ENCODE measurements at regions not wholly inside any gene's neighbourhood (a gene's known extent, or its start where the extent isn't known, plus 50 kb on each side); places are given as distances from the start of the nearest gene placed in this dataset.

- Mint-ChIP-seq H3K27ac (no peak overlapping the region), H3K4me3 (no peak overlapping the region), H3K36me3 (no peaks in the 10 kb centered on the region), H3K27me3 (ENCODE audit: low read depth in 2 of 2) (no peaks in the 10 kb centered on the region), H3K9me3 (no peaks in the 10 kb centered on the region), H3K4me1 (no peaks in the 10 kb centered on the region)
- H3K36me3 ChIP-seq (ENCODE audit: control insufficient read depth, insufficient read depth, low read length): no peaks in the 10 kb centered on the region
- H3K9me3 ChIP-seq (ENCODE audit: control insufficient read depth, insufficient read depth, low read length): no peaks in the 10 kb centered on the region
- no peak overlapping the region for H3K27ac ChIP-seq (ENCODE audit: low read length)
- 96% methylated on average over 7 of the region's 7 CpGs for WGBS (ENCODE audit: insufficient coverage)
- intact Hi-C loops (cut with micrococcal nuclease): no loop called here
- DNase-seq (no peak), ATAC-seq (no peak)
- H3K27me3 ChIP-seq (ENCODE audit: control insufficient read depth, insufficient read depth, low read length): no peaks in the 10 kb centered on the region
- TF ChIP-seq CTCF (IDR thresholded peaks at IDR 0.05): no peak
- H3K4me1 ChIP-seq (ENCODE audit: control insufficient read depth, insufficient read depth, low read length): no peaks in the 10 kb centered on the region
- H3K4me3 ChIP-seq (ENCODE audit: low read length): no peak overlapping the region
Measured at GRCh38 chr18:7480879-7481278, 86.2 kb upstream of the PTPRM start.

- Histone ChIP-seq H3K27ac (ENCODE audit: low read length) (no peak overlapping the region), H3K4me3 (ENCODE audit: low read length) (no peak overlapping the region), H3K4me1 (ENCODE audit: control insufficient read depth, insufficient read depth, low read length) (no peaks in the 10 kb centered on the region), H3K9me3 (ENCODE audit: control insufficient read depth, insufficient read depth, low read length) (no peaks in the 10 kb centered on the region), H3K36me3 (ENCODE audit: control insufficient read depth, insufficient read depth, low read length) (no peaks in the 10 kb centered on the region), H3K27me3 (ENCODE audit: control insufficient read depth, insufficient read depth, low read length) (no peaks in the 10 kb centered on the region)
- TF ChIP-seq CTCF (IDR thresholded peaks at IDR 0.05): no peak
- H3K27me3 Mint-ChIP-seq (ENCODE audit: low read depth in 2 of 2): no peaks in the 10 kb centered on the region
- intact Hi-C loops (cut with micrococcal nuclease): no loop called here
- DNase-seq (no peak), ATAC-seq (no peak)
- no peaks in the 10 kb centered on the region for H3K36me3 Mint-ChIP-seq
- H3K4me1 Mint-ChIP-seq: no peaks in the 10 kb centered on the region
- H3K4me3 Mint-ChIP-seq: no peak overlapping the region
- no peak overlapping the region for H3K27ac Mint-ChIP-seq
- no peaks in the 10 kb centered on the region for H3K9me3 Mint-ChIP-seq
Measured at GRCh38 chr18:7482342-7482741, 84.8 kb upstream of the PTPRM start.

GRCh38 chr18:7485616-7486015, 81.5 kb upstream of the PTPRM start:
- intact Hi-C loops (cut with micrococcal nuclease): no loop called here
- no peaks in the 10 kb centered on the region for H3K36me3 ChIP-seq (ENCODE audit: control insufficient read depth, insufficient read depth, low read length)
- no peak overlapping the region for H3K4me3 Mint-ChIP-seq
- WGBS (ENCODE audit: insufficient coverage): 83% methylated on average over 4 of the region's 4 CpGs
- peaks cover 3 to 9% of the 10 kb centered on the region in 2 donors for H3K9me3 Mint-ChIP-seq
- H3K27me3 Mint-ChIP-seq (ENCODE audit: low read depth in 2 of 2): no peaks in the 10 kb centered on the region
- no peaks in the 10 kb centered on the region for H3K27me3 ChIP-seq (ENCODE audit: control insufficient read depth, insufficient read depth, low read length)
- no peaks in the 10 kb centered on the region for H3K9me3 ChIP-seq (ENCODE audit: control insufficient read depth, insufficient read depth, low read length)
- no peak for TF ChIP-seq CTCF (IDR thresholded peaks at IDR 0.05)
- H3K27ac Mint-ChIP-seq: no peak overlapping the region
- DNase-seq (no peak), ATAC-seq (no peak)
- no peaks in the 10 kb centered on the region for H3K36me3 Mint-ChIP-seq
- H3K4me3 ChIP-seq (ENCODE audit: low read length): no peak overlapping the region
- H3K27ac ChIP-seq (ENCODE audit: low read length): no peak overlapping the region
- H3K4me1 Mint-ChIP-seq: no peaks in the 10 kb centered on the region
- H3K4me1 ChIP-seq (ENCODE audit: control insufficient read depth, insufficient read depth, low read length): no peaks in the 10 kb centered on the region

- H3K9me3 ChIP-seq (ENCODE audit: control insufficient read depth, insufficient read depth, low read length): no peaks in the 10 kb centered on the region
- Mint-ChIP-seq H3K4me3 (no peak overlapping the region), H3K4me1 (no peaks in the 10 kb centered on the region), H3K27ac (no peak overlapping the region), H3K27me3 (ENCODE audit: low read depth in 2 of 2) (no peaks in the 10 kb centered on the region), H3K36me3 (no peaks in the 10 kb centered on the region), H3K9me3 (peaks cover 3 to 13% of the 10 kb centered on the region in 2 donors)
- intact Hi-C loops (cut with micrococcal nuclease): no loop called here
- DNase-seq: no peak
- no peak for TF ChIP-seq CTCF (IDR thresholded peaks at IDR 0.05)
- H3K4me3 ChIP-seq (ENCODE audit: low read length): no peak overlapping the region
- H3K27me3 ChIP-seq (ENCODE audit: control insufficient read depth, insufficient read depth, low read length): no peaks in the 10 kb centered on the region
- no peaks in the 10 kb centered on the region for H3K36me3 ChIP-seq (ENCODE audit: control insufficient read depth, insufficient read depth, low read length)
- no peak for ATAC-seq
- WGBS (ENCODE audit: insufficient coverage): 70% methylated on average over 4 of the region's 4 CpGs
- H3K4me1 ChIP-seq (ENCODE audit: control insufficient read depth, insufficient read depth, low read length): no peaks in the 10 kb centered on the region
- no peak overlapping the region for H3K27ac ChIP-seq (ENCODE audit: low read length)
Measured at GRCh38 chr18:7488571-7488970, 78.5 kb upstream of the PTPRM start.
